Pancreas (tissue), 10 donors: ENCODE measurements at regions not wholly inside any gene's neighbourhood (a gene's known extent, or its start where the extent isn't known, plus 50 kb on each side); places are given as distances from the start of the nearest gene placed in this dataset.

Experiments used
- ATAC-seq, 4 donors: fragments of 200-7000 bp; cut with Tn5 transposase; one replicate each; pipeline versions ENCODE4 v1.8.0 to v1.9.1; 2020; ENCODE audit warnings: mild to moderate bottlenecking in 4 of 4, moderate library complexity in 4 of 4
- DNase-seq, 6 donors: peaks; one replicate each; pipeline ENCODE4 v3.0.0-alpha.2; 2020
- FAIRE-seq: peaks from 2 replicates; lab custom pipeline; 2012; peaks lifted over from hg19 to GRCh38; lab: Jason Lieb, UNC
- H3K27ac ChIP-seq, 4 donors: fragments of 200-600 bp; sonication (generic); 1 replicate in 3 of 4; 2 replicates in 1 of 4; pipeline versions ENCODE4 v1.5.0 to v1.8.0; 2020
- H3K27me3 ChIP-seq, 4 donors: fragments of 200-600 bp; one replicate each; pipeline ENCODE4 v1.8.0; 2021
- H3K36me3 ChIP-seq, 3 donors: fragments of 200-600 bp; sonication (generic) in 1 of 3; one replicate each; pipeline versions ENCODE4 v1.5.0 to v1.8.0; 2020 to 2021
- H3K4me1 ChIP-seq, 3 donors: fragments of 200-600 bp; one replicate each; pipeline ENCODE4 v1.8.0; 2021
- H3K4me3 ChIP-seq, 4 donors: fragments of 200-600 bp; sonication (generic) in 2 of 4; one replicate each; pipeline versions ENCODE4 v1.5.0 to v1.8.0; 2020 to 2021
- H3K9me3 ChIP-seq, 4 donors: fragments of 200-600 bp; one replicate each; pipeline ENCODE4 v1.8.0; 2021
- CTCF ChIP-seq, 4 donors: fragments of 200-600 bp; sonication (generic) in 3 of 4; IDR thresholded peaks; one replicate each; pipeline versions ENCODE4 v1.5.0 to v1.8.0; 2021; ENCODE audit warnings: antibody characterized with exemption in 4 of 4
- WGBS, 2 donors: extraction: QIAGEN DNeasy Blood & Tissue Kit; methylation state at CpG; one replicate each; pipeline ENCODE4 v1.1.7; 2013; 5-methylcytosine and 5-hydroxymethylcytosine counted together
- intact Hi-C, 3 donors: fragments of 100-400 bp; cut with DNase I; formaldehyde crosslinking; loops; one replicate each; pipeline versions ENCODE4 v1.11.1 to v1.14.2; 2022
- donor health status: healthy with polysubstance abuse.
- donor health status: DM: no; HTN: no; CAD: no; lungs with moderate emphysema.
- donor health status: DM: no; HTN: no; CAD: no.
- donor health status: control.
- donor health status: control.
- donor health status: Bipolar disorder and iron deficiency.
- donor health status: DM: yes; HTN: yes; CAD: no.
- donor health status: DM: no; HTN: no; CAD: no.
- donor health status: DM: no; HTN: no; CAD: no.
- donor health status: DM: yes; HTN: yes; CAD: no.

DNA sequence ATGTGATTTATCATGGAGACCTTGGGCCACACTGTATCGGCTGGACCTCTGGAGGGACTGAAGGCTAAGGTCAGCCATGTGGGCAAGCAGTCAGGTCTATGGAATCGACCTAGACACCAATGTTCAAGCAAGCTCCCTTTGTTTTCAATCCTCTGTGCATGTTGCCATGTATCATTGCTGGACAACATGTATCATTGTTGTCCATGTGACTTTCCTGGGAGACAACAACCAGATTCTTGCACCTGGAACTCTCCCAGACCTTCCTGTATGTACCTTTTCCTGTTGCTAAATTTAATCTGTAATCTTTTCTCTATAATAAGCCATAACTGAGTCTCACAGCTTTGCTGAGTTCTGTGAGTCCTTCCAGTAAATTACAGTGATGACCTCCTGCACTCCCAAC lies 329.4 kb upstream of the BOD1L1 start:
- intact Hi-C loops: no loop called here
- Histone ChIP-seq H3K4me3 (no peak overlapping the region), H3K9me3 (no peaks in the 10 kb centered on the region), H3K27me3 (no peaks in the 10 kb centered on the region), H3K4me1 (no peaks in the 10 kb centered on the region), H3K27ac (no peak overlapping the region), H3K36me3 (no peaks in the 10 kb centered on the region)
- DNase-seq: no peak
- ATAC-seq: no peak
- FAIRE-seq: no peak
- no peak for TF ChIP-seq CTCF (IDR thresholded peaks at IDR 0.05)
- 51 to 61% methylated on average over 2 of the region's 2 CpGs for WGBS, 2 donors

GRCh38 chr4:13957871-13958270 lies 330.3 kb upstream of the BOD1L1 start:
- H3K4me3 ChIP-seq: no peak overlapping the region
- ATAC-seq (no peak), DNase-seq (no peak), FAIRE-seq (no peak)
- intact Hi-C loops: no loop called here
- TF ChIP-seq CTCF (IDR thresholded peaks at IDR 0.05): no peak
- no peaks in the 10 kb centered on the region for H3K27me3 ChIP-seq
- 66 to 86% methylated on average over 5 of the region's 5 CpGs for WGBS, 2 donors
- H3K4me1 ChIP-seq: no peaks in the 10 kb centered on the region
- no peaks in the 10 kb centered on the region for H3K9me3 ChIP-seq
- H3K27ac ChIP-seq: no peak overlapping the region
- no peaks in the 10 kb centered on the region for H3K36me3 ChIP-seq

- no peak for FAIRE-seq
- TF ChIP-seq CTCF (IDR thresholded peaks at IDR 0.05): no peak
- Histone ChIP-seq H3K4me3 (no peak overlapping the region), H3K27me3 (no peaks in the 10 kb centered on the region), H3K9me3 (no peaks in the 10 kb centered on the region), H3K36me3 (no peaks in the 10 kb centered on the region), H3K4me1 (no peaks in the 10 kb centered on the region), H3K27ac (no peak overlapping the region)
- WGBS, 2 donors: 75 to 83% methylated on average over 2 of the region's 2 CpGs
- ATAC-seq: no peak
- intact Hi-C loops: no loop called here
- DNase-seq: no peak
Measured at GRCh38 chr4:13963601-13964000, 336.1 kb upstream of the BOD1L1 start.

DNA sequence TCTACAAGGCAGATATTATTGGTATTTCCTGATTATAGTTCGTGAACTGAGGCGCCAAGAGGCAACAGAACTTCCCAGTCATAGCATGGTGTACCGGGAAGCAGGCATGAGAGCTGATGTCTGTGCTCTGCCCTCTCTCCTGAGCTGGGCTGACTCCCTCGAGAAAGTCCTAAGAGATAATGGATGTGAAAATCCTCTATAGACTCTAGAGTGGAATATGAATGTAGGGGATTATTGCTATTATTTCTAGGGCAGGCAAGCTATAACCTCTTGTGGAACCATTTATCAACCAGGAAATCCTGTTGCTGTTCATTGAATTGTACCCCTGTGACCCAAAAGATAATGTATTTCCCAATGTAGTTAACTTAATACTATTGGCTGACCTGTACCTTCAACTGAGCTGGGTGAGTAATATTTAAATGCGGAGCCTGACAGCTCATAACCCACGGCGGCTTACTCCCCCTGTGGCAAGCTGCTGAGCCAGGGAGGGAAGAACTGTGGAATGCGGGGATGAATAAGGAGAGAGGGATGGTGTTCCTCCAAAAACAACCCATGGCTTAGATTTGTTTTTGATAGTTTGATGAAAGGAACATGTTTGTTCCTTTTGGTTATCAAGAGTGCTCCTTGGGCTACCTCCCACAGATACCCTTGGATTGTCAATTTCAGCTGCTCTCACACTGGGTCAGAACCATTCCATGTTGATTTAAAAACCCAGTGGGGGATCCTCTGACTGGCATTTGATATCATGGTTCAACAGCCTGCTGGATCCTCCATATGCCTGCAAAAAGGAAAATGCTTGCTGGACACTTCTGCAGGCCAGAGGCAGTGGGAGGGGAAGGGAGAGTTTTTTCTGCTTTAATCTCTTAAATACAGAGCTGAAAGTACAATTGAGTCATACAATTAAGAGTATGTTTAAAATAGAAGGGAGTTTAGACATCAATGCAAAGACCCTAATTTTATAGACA lies 339.0 kb upstream of the BOD1L1 start:
- Histone ChIP-seq H3K9me3 (no peaks in the 10 kb centered on the region), H3K36me3 (no peaks in the 10 kb centered on the region), H3K27ac (no peak overlapping the region), H3K4me1 (no peaks in the 10 kb centered on the region), H3K27me3 (no peaks in the 10 kb centered on the region), H3K4me3 (no peak overlapping the region)
- WGBS, 2 donors: 72 to 73% methylated on average over 8 of the region's 8 CpGs
- no peak for ATAC-seq
- FAIRE-seq: no peak
- TF ChIP-seq CTCF (IDR thresholded peaks at IDR 0.05): no peak
- DNase-seq: no peak
- intact Hi-C loops: no loop called here

DNA sequence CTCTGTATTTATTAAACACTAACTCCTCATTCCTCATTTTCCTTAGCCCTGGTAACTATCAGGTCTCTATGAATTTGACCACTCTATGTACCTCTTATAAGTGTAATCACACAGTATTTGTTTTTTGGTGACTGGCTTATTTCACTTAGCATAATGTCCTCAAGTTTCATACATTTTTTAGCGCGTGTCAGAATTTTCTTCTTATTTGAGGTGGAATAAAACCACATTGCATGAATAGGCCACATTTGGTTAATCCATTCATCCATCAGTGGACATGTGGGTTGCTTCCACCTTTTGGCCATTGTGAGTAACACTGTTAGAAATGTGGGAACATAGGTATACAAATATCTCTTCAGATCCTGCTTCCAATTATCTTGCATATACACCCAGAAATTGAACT lies 341.2 kb upstream of the BOD1L1 start:
- H3K4me1 ChIP-seq: no peaks in the 10 kb centered on the region
- H3K36me3 ChIP-seq: no peaks in the 10 kb centered on the region
- no peaks in the 10 kb centered on the region for H3K27me3 ChIP-seq
- H3K4me3 ChIP-seq: no peak overlapping the region
- FAIRE-seq (no peak), ATAC-seq (no peak), DNase-seq (no peak)
- no peak overlapping the region for H3K27ac ChIP-seq
- no peak for TF ChIP-seq CTCF (IDR thresholded peaks at IDR 0.05)
- 99% methylated on average over 2 of the region's 2 CpGs for WGBS, 2 donors
- intact Hi-C loops: no loop called here
- no peaks in the 10 kb centered on the region for H3K9me3 ChIP-seq
